Stimulated activated CD8-positive, alpha-beta memory T cell treated with anti-CD3 and anti-CD28 coated beads, Interleukin-7, amount 100 ng/mL, for 24 hours (primary cell): ENCODE measurements at regions not wholly inside any gene's neighbourhood (a gene's known extent, or its start where the extent isn't known, plus 50 kb on each side); places are given as distances from the start of the nearest gene placed in this dataset.
"Not testable (repeated sequence)": the region's sequence is repeated elsewhere in the genome, so short reads cannot be mapped to it uniquely, and the experiment has no call there.

Source experiments
- DNase-seq: peaks from one replicate; pipeline ENCODE4 v3.0.0-alpha.2; 2020; ENCODE audit warnings: low read depth

GRCh38 chrX:46223499-46223898 lies 321.7 kb downstream of the ZNF674 start:
- DNase-seq: not testable (repeated sequence)

- DNase-seq: no peak
These were observed 324.4 kb downstream of the ZNF674 start for GRCh38 chrX:46220822-46221221.

- no peak for DNase-seq
These were observed 326.8 kb downstream of the ZNF674 start for GRCh38 chrX:46218373-46218772.

DNA sequence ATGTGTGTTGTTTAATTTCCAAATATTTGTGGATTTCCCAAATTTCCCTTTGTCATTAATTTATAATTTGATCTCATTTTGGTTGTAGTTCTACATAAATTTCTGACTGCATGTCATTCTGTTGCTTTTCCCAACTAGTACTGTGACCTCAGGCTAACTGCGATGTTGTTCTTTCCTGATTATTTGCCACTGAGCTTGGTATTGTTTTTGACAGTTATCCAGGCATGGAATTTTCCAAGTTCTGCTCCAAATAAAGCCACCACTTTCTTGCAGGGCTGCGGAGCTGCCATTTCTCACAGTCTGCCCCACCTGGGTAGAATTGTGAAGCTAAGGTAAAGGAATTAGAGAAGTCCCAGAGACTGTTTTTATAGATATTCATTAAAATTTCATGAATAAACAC lies 328.8 kb downstream of the ZNF674 start:
- DNase-seq: no peak

DNA sequence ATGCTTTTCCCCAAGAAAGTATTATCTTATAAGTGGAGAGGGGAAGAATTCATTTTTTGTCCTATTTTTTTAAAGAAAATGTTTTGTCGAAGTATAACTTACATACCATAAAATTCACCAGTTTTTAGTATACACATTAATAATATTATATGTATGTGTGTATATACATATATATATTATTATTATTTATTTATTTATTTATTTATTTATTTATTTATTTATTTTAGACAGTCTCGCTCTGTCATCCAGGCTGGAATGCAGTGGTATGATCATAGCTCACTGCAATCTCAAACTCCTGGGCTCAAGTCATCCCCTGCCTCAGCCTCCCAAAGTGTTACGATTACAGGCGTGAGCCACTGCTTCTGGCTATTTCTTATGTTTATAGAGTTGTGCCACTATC lies 334.1 kb downstream of the ZNF674 start:
- no peak for DNase-seq

DNA sequence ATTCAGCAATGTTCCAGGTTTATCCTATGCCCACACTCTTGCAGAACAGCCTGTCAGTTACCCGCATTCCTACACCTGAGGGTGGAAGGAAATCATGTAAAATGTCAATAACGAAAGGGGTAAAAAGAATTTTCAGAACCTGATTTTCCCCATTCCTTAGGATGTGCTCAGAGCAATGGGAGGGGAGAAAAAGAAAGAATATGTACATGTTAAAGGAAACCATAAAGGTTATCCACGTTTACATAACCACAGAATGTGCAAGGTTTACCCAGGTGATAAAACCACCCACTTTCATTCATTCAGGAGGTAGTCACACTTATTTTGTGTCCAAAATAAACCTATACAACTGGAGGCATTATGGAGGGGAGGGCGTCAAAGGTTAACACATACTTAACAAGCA lies 335.5 kb downstream of the ZNF674 start:
- no peak for DNase-seq

DNA sequence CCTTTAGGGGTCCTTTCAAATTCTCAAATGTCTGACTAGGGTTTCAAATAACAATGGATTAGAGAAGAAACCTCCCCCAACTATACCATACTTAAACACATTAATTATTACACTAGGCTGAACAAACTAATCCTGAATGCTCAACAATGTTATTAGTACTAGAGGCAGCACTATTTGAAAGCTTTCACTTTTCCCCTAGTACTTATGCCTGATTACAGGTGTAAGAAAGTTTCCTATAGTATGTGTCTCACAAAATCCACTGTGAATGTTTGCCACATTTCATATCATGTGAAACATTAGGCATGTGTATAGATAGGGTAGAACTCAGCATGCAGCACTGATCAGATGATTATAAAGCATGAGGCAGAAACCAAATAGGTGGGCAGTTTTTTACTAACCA lies 336.2 kb downstream of the ZNF674 start:
- DNase-seq: no peak

DNA sequence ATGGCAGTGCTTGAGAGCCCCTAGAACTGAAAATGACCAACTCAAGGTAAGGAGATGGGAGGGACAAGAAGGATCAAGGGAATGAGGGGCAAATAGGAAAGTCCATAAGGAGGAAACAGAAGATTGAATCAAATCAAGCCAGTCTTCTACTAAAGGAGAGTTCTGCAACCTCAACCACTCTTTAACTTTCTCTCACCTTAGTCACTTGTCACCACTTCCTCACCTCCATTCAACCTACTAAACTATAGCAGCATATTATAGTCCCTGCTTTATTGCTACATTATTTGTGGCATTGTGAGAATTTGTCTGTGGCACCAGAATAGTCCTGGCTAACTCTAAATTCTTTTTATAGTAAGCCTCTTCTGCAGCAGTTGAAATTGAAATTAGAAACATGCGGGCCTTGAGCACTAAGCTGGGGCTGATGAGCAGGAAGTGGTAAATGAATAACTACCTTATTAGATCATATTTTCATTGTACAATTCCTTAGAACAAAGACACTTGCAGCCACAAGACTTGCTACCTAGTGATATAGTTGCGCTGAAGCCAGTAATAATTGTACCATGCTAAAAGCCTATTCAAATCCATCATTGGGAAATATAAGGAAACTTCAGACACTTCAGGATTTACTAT lies 336.9 kb downstream of the ZNF674 start:
- DNase-seq: no peak

DNA sequence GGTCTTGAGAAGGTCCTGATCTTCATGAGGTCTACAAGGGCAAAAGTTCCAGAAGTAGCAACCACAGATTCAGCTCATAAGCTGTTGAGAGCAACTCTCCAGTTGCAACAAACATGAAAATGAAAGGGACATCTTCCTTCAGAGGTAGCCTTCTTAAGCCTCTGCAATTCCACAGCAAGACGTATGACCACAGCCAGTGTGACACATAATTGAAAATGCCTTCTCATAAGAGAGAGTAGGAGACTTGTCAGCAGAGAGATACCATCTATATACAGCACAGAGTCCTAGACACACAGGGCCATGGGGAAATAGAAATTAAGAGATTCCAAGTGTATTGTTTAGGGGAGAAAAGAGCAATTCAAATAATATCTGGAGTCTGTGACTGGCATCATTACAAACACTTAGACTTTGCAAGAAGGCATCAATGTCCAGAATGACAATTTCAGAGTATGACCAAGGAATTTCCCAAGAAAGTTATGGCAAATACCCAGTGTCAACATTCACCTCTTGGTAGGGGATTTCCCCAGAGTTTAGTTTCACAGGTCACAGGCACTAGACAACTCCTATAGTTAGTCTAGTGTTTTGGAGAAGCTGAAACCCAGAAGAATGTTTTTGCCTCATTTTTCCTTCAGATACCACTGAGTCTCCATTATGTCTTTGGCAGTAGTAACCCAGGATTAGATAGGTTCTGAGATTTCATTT lies 340.3 kb downstream of the ZNF674 start:
- no peak for DNase-seq

DNA sequence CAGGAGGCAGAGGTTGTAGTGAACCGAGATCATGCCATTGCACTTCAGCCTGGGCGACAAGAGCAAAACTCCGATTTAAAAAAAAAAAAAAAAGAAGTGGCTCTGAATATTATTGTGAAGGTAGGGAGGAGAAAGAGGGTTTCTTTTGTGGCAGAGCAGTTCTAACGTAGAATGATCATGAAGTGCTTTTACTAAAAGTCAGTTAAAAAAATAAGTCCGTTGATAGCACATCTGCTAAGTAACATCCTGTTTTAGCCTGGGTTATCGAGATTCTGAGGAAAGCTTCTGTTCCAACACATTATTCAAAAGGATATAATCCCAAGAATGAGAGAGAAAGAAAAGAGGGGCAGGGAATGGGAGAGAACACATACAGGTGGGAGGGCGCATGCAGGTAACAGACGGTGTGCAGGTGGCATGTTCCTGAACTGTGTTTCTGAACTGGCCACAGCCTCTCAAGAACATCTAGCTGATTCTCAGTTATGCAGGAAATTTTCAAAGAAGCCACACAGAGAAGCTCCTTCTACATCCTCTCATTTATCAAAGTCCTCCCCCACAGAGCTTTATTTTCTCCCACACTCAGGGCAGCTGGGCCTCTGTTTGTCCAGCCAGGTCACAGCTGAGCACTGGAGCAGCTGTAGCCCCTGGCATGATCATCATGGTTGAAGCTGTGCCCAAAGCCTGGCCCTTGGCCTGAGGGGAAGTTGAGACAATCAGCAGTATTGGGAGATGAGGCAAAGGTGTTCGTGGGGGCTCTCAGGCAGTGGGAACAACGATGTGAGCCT lies 342.3 kb downstream of the ZNF674 start:
- no peak for DNase-seq

GRCh38 chrX:46200413-46200812 lies 344.8 kb downstream of the ZNF674 start:
- DNase-seq: no peak

- DNase-seq: no peak
These were observed 346.4 kb downstream of the ZNF674 start for GRCh38 chrX:46198858-46199257.

GRCh38 chrX:46186811-46187106 lies 358.5 kb downstream of the ZNF674 start:
- DNase-seq: not testable (repeated sequence)

GRCh38 chrX:46185923-46186810 lies 359.1 kb downstream of the ZNF674 start:
- DNase-seq: no peak

- no peak for DNase-seq
These were observed 360.5 kb downstream of the ZNF674 start for GRCh38 chrX:46184749-46185148.

DNA sequence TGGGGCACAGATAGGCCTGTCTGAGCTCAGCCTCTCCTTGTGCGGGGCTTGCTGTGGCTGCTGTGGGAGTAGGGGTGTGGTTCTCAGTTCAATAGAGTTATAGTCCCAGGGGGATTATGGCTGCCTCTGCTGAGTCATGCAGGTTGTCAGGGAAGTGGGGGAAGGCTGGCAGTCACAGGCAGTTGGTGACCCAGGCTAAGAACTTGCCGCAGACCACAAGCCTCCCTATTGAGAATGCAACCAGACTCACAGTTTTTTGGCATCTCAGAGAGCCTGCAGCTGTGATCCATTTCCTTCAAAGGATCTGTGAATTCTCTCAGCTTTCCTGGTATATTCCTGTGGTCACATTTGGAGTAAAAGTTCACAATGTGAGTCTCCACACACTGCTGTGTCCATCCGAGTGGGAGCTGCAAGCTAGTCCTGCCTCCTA lies 364.9 kb downstream of the ZNF674 start:
- DNase-seq: no peak

DNA sequence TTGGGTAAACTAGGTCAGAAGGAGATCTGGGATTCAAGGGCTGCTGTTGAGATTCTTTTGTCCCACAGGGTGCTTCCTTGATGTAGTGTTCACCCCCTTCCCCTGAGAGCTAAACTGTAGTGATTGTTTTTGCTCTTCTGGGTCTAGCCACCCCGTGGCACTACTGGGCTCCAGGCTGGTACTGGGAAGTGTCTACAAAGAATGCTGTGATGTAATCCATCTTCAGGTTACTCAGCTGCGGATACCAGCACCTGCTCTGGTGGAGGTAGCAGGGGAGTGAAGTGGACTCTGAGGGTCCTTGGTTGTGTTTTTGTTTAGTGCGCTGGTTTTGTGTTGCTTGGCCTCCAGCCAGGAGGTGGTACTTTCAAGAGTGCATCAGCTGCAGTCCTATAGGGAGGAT lies 365.5 kb downstream of the ZNF674 start:
- no peak for DNase-seq

- no peak for DNase-seq
These were observed 366.5 kb downstream of the ZNF674 start for GRCh38 chrX:46178763-46179162.

DNA sequence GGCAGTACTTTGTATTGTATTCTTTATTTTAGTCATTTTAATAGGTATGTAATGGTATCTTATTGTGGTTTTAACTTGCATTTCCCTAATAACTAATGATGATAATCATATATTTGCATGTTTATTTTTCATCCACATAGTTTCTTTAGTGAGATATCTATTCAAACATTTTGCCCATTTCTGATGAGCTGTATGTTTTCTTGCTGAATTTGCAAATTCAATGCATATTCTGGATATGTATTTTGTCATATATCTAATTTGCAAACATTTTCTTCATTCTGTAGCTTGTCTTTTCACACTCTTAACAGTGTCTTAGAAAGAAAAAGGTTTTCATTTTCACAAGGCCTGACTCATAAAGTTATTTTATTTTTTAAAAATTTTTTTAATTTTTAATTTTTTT lies 372.1 kb downstream of the ZNF674 start:
- DNase-seq: no peak

GRCh38 chrX:46171457-46171856 lies 373.8 kb downstream of the ZNF674 start:
- not testable (repeated sequence) for DNase-seq

DNA sequence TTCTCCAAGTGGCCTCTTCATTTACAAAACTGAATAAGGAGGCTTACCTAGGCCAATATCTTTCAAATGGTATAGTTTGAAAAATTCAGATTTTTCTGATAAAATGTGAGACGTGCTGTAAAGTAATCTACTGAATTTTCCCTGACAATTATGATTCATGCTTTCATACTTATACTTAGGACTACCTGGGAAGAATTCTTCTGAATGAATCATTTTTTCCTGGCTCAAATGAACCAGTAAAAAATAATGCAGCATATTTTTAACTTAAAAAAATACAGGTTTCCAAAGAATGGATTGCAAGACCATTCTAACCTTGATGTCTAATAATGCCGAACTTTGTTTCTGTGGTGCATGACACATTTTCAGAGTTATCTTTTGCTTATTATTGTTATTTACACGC lies 375.4 kb downstream of the ZNF674 start:
- DNase-seq: no peak

GRCh38 chrX:46168254-46168653 lies 377.0 kb downstream of the ZNF674 start:
- DNase-seq: no peak
